NCI-H1417 (cell line): ENCODE measurements at regions not wholly inside any gene's neighbourhood (a gene's known extent, or its start where the extent isn't known, plus 50 kb on each side); places are given as distances from the start of the nearest gene placed in this dataset.

Experiments used
- DNase-seq, 3 experiments: peaks; one replicate each; lab custom pipeline; 2025; lab: John Stamatoyannopoulos, UW

GRCh38 chr2:173647681-173648311 lies 293.1 kb downstream of the CDCA7 start:
- no peak for DNase-seq

- no peak for DNase-seq
Measured at GRCh38 chr2:173648816-173649215, 294.1 kb downstream of the CDCA7 start.

DNA sequence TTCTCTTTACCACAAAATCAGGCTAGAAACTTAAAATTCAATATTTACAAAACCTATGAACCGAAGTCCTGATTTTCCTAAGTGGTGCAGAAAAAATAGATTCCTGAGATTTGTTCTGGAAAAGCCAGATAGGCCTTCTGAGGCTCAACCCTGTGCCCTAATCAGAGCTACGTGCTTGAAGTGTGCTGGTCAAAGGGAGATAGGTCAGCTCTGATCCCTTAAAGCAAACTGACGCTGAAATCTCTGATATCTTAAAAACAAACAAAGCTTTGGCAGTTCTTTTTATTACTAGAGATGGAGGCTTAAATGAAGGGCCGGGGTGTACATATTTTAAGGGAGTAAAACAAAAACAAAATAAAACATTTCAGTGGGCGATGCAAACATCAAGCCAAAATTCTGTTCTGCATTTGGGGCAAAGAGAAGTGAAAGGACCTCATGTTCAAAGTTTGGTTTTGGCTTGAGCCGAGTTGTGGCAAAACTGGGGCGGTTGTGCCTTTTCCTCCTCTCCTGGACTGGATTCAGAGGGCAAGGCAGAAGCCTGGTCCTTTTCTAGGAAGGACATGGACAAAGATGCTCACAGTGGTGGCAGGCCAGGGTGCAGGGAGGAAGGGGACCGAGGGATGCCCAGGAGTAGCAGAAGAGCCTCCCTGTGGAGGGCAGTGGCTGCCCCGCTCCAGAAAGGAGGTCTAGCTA lies 295.0 kb downstream of the CDCA7 start:
- no peak for DNase-seq

GRCh38 chr2:173651891-173652290 lies 297.2 kb downstream of the CDCA7 start:
- DNase-seq = no peak

DNA sequence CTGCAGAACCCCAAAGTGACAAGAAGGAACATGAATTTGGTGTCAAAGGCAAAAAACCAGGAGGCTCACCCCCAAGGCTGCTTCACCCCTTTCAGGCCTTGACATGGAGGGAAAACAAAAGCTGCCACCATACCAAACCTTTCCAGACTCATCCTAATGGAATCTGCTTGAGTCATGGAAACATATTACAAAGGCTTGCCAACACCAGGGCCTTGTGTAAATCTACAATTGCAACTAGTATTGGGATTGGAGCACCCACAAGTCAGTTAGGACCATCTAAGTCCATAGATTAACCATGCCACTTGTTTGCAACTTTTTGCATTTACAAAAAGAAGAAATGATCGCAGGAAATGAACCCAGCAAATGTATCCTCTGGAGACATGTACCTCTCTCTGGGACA lies 297.6 kb downstream of the CDCA7 start:
- DNase-seq = no peak

DNA sequence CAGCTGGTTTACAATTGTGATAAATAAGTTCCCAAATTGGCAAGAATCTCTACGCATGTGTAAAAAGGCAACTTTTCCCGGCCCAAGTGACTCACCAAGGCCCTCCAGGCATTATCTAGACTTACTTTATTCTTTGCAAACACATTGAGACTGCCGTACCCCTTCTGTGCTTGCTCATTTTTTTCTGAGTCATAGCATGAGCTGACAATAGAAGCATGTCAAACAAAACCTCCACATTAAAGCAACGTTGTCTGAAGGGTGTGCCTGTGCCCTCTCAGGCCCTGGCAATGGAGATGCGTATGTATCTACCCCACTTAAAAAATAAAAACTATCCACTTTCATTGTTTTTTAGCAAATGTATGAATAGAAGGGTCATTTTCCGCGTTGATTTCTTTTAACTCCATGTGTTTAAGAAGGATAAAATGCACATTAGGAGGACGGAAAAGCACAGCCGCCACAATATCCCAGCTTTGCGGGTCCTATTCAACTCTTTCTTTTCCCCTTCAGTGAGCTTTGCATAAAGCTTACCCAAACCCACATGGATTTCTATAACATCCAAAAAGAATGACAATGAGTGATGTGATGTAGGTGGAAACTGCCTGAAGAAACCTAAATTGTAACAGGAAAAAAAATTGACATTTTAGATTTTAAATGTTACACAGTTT lies 298.2 kb downstream of the CDCA7 start:
- peak in 2 of 3 experiments; percentile 11 to 52 for DNase-seq

DNA sequence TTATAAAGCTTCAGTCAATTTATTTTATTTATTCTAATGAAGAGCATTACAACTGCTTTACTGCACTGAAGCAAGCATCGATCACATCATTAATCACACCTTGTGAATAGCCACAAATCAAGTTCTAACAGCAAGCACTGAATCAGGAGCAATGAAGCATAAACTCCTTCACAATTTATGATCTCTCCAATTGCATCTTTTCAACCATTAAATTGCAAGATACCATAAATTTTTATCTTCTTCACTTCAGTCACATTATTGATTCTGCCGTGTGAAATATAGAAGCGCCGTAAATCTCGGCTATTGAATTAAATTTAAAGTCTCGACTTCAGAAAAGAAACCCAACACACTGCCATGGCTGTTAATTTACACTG lies 298.7 kb downstream of the CDCA7 start:
- DNase-seq = peak in 1 of 3 experiments; percentile 48

GRCh38 chr2:173654161-173654895 lies 299.7 kb downstream of the CDCA7 start:
- DNase-seq = no peak

DNA sequence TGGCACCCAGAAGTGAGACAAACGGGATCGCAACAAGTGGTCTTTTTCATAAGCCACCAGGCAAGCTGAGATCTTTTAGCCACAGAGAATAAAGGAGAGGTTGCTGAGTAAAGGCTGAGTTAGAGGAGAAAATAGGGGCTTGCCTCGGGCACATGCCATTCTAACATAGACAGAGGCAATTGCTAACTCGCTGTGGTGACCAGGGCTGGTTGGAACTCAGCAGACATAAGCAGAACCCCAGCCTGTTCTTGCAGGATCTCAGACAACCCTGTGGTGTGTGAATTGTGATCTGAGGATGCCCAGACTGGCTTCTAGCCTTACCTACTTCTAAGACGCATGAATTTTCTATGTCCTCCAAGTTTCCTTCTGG lies 300.2 kb downstream of the CDCA7 start:
- DNase-seq = no peak

- DNase-seq = no peak
Measured at GRCh38 chr2:173656086-173656485, 301.4 kb downstream of the CDCA7 start.

DNA sequence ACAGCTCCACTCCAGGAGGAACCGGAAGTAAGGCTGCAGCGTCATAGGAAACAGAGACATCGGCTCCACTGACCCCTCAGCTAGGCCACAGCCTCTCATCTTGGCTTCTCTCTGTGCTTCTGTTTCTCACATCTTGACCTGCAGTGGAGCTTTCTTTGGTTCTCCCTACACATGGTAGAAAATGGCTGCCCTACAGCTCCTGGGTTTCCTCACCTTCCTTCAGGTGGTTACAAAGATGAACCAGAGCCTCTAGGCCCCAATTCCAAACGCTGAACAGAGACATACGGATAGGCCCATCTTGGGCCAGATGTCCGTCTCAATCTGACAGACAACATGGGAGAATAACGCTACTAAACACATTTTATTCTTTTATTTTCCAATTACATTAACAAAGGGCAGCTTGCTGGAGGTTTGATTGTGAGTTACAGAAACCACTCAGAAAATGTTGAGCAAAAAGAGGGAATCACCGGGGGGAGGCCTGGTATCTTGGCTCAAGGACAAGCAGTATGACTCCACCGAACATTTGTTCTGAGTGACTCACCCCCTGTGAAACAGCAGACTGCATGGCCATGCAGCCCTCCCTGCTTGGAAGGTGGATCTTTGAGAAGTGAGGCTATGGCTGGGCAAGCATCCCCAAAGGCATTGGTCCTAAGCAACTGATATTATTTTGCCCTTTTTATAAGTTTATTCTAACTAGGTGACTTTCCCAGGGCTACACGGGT lies 303.5 kb downstream of the CDCA7 start:
- no peak for DNase-seq

GRCh38 chr2:173658946-173659371 lies 304.3 kb downstream of the CDCA7 start:
- DNase-seq = no peak

GRCh38 chr2:173659509-173659908 lies 304.8 kb downstream of the CDCA7 start:
- DNase-seq = no peak

GRCh38 chr2:173661586-173661985 lies 303.6 kb downstream of the SP3 start:
- DNase-seq = no peak

GRCh38 chr2:173663353-173663752 lies 301.8 kb downstream of the SP3 start:
- no peak for DNase-seq

DNA sequence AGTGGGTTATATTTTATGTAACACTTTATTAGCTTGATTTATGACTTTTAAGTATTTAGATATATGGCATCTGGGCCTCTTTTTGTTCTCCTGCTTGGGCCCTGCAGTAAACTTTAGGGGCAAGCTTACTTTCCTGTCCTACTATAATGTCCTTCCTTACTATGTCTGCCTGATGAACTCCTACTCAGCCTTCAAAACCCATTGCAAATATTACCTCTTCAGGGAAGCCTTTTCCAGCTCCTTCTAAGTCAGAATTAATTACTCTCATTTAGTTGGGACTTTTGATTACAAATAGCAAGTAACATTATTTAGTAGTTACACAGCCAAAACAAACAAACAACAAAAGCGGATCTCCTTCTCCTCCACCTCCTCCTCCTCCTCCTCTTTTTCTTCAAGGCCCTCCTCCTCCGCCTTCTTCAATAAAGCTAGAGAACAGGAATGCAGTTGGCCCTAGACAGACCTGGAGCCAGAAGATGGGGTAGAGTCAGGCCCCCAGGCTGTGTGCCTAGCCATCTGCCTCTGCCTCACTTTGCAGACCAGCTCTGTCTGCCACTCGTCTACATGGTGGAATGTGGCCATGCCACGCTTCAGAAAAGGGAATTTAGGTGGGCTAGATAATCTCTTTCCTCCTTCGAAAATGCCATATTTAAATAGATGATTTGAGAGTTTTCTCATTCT lies 301.2 kb downstream of the SP3 start:
- no peak for DNase-seq

DNA sequence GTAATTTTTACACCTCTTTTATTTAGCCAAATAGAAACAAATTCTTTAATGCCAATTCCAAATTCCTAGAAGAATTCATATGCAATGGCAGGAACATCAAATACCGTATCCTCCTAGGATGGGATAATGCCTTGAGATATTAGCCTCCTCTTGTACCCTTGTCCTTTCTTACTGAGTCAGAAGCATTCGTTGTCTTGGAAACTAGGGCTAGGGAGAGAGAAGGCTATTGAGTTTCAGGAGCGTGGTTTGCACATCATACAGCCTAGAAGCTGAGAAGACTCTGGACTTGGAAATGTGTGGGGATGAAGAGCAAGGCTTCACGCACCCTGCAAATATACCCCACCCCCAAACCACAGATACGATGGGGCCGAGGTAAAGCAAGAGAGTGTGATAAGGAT lies 300.7 kb downstream of the SP3 start:
- peak in 1 of 3 experiments; percentile 1 for DNase-seq

DNA sequence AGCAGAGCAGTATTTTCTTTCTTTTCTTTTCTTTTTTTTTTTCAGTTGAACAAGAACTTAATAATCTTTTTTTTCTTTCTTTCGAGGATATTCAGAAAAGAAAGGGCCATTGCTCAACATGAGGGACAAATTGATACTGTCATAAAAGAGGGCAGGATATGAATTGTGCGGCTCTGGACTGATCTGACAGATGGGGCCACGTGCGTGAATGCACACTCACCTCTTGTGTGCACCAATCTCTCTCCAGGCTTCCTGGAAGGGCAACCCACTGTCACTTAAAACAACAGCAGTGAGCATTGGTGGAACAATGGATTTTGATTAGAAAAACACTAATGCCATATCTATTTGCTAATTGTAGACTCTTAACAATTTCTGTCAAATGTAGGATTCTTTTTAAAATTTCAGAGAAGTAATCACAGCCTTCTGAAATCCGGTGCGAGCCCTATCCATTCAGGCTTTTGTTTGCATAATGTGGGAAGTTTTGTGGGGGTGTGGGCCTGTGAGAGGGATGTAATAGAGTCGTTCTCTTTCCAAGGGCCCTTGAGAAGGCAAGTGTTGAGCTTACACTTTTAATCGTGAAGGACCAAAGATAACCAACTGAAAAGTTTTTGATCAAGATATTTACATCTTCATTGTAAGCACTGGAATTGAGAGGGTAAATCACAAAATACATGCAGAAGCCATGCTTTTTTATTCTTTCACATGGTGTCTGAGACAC lies 298.8 kb downstream of the SP3 start:
- peak in 1 of 3 experiments; percentile 32 for DNase-seq

DNA sequence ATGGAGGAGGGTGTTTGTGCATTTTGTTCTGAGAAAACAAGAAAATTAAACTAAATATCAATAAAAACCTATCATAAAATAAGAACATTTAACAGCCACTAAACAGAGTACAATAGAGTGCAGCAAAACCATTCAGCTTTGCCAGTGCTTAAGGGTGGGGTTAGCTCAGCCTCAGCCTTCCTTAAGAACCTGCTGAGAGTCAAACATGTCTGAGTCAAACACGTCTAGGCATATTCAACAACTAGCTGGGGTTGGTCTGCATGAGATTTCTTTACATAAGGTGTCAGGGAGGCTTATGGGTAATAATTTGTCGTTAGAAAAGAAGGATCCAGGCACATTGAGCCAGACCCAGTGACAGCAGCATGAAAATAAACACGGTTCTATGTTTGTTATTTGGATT lies 298.2 kb downstream of the SP3 start:
- no peak for DNase-seq

DNA sequence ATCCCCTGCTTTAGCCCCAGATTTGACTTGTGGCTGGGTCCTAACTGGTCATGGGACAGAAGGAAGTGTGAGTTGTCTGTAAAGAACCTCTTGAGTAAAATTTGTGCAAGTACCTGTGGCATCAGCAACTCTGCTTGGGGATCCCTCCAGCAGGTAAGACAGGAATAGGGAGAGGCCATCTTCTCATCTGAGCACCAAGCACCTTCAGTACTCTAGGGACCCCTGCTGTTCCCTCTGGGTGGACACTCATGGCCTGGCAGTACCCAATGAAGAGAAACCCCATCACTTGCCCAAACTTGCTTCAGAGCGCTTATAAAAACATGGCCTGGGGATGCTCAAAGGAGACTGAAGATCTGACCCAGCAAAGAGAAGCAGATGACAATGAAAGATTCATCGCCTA lies 297.8 kb downstream of the SP3 start:
- peak in 2 of 3 experiments; percentile 0 for DNase-seq
